ENCODE measurements at regions not wholly inside any gene's neighbourhood (a gene's known extent, or its start where the extent isn't known, plus 50 kb on each side); places are given as distances from the start of the nearest gene placed in this dataset.

DNA sequence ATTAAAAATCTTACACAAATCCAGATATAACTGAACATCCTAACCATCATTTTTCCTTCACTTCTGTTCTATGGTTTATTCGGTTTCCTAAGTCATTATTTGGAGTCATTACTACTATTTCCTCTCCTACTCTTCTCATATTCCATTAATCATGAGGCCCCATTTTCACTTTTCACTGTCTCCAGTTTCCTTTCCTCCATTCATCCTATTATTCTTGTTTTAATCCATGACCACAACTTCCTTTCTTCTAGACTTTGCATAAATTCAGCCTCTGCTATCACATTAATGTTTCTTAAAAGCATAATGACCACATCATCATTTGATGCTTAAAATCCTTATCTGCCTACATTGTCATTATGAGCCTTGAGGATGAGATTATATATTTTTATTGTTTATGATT is 555.0 kb upstream of the NDST4 start:
- TF ChIP-seq POLR2A (IDR thresholded peaks at IDR 0.05) (no peak), CTCF (IDR thresholded peaks at IDR 0.05) (no peak), EP300 (IDR thresholded peaks at IDR 0.05) (no peak)

Measured in tibial nerve (tissue), 4 donors.